K562 (cell line): ENCODE measurements at regions not wholly inside any gene's neighbourhood (a gene's known extent, or its start where the extent isn't known, plus 50 kb on each side); places are given as distances from the start of the nearest gene placed in this dataset.

Experiments
- EWSR1 ChIP-seq: fragments of 450-650 bp; IDR thresholded peaks from 2 replicates; pipeline ENCODE4 v1.6.1; 2018; ENCODE audit warnings: borderline replicate concordance, mild to moderate bottlenecking, low read depth, moderate library complexity; ENCODE audit not compliant: partially characterized antibody
- HLTF ChIP-seq: fragments of 450-650 bp; IDR thresholded peaks from 2 replicates; pipeline ENCODE4 v1.6.1; 2016
- SMAD3 ChIP-seq: fragments of 450-650 bp; formaldehyde crosslinking; conservative IDR thresholded peaks from 2 replicates; pipeline ENCODE4 v1.4.0; 2020; ENCODE audit warnings: mild to moderate bottlenecking
- TAF1 ChIP-seq: IDR thresholded peaks from 2 replicates; pipeline ENCODE4 v1.6.1; 2011; ENCODE audit warnings: mild to moderate bottlenecking, low read length, moderate library complexity; ENCODE audit not compliant: insufficient read depth, control insufficient read depth, severe bottlenecking; ENCODE audit errors: extremely low read depth
- TFAP4 ChIP-seq: sonication (generic); formaldehyde crosslinking; IDR thresholded peaks from 2 replicates; pipeline ENCODE4 v1.8.0; 2022; ENCODE audit warnings: missing genetic modification reagents, mild to moderate bottlenecking, moderate library complexity, borderline replicate concordance
- TGIF2 ChIP-seq: sonication (generic); formaldehyde crosslinking; IDR thresholded peaks from 2 replicates; pipeline ENCODE4 v1.8.1; 2022; ENCODE audit warnings: mild to moderate bottlenecking, missing genetic modification reagents, moderate library complexity
- ZBTB8A ChIP-seq: fragments of 450-650 bp; IDR thresholded peaks from 2 replicates; pipeline ENCODE4 v1.6.1; 2018; ENCODE audit warnings: mild to moderate bottlenecking, moderate library complexity; ENCODE audit not compliant: partially characterized antibody
- TF ChIP-seq, protein P1 (sequence below), 2 experiments: fragments of 250-450 bp in 1 of 2; fragments of 450-650 bp in 1 of 2; sonication (Bioruptor Pico) in 1 of 2; IDR thresholded peaks; 2 replicates each; pipeline versions ENCODE4 v1.6.1 to v1.8.0; 2016 to 2021; ENCODE audit warnings: mild to moderate bottlenecking in 2 of 2, moderate library complexity in 2 of 2, missing compliant biosample characterization in 1 of 2, missing genetic modification characterization in 1 of 2
- TF ChIP-seq, protein P2 (sequence below): sonication (generic); IDR thresholded peaks from 2 replicates; pipeline ENCODE4 v1.6.1; 2016
- TF ChIP-seq, protein P3 (sequence below), 2 experiments: fragments of 450-650 bp; formaldehyde crosslinking in 1 of 2; IDR thresholded peaks; 2 replicates each; pipeline versions ENCODE4 v1.4.0 to v1.6.1; 2014 to 2020; ENCODE audit warnings: mild to moderate bottlenecking in 2 of 2, borderline replicate concordance in 1 of 2, low read depth in 1 of 2
- TF ChIP-seq, protein P4 (sequence below): fragments of 250-450 bp; sonication (Bioruptor Pico); IDR thresholded peaks from 2 replicates; pipeline ENCODE4 v1.5.0; 2020; ENCODE audit warnings: mild to moderate bottlenecking
- TF ChIP-seq, protein P5 (sequence below): fragments of 250-450 bp; sonication (Bioruptor Pico); IDR thresholded peaks from 2 replicates; pipeline ENCODE4 v1.4.0; 2020; ENCODE audit warnings: mild to moderate bottlenecking, moderate library complexity, borderline replicate concordance

DNA sequence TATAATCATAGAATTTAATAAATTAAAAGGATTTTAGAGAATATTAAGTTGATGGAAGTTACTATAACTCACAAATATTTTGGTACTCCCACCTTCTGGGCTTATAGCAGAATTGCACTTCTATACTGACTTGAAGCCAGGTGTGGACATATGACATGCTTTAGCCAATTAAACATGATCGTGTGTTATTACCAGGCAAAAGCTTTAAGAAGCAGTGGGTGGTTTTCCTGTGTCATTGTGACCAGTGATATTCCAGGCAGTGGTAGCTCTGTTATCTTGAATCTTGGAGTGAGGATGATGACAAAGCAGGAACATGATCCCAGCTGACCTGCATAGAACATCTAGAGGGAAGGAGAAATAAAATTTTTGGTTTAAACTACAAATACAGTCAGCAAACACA, 370.9 kb upstream of the ZEB2 start (continued):
- TF ChIP-seq, protein P1, sequence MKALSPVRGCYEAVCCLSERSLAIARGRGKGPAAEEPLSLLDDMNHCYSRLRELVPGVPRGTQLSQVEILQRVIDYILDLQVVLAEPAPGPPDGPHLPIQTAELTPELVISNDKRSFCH (CRISPR knock-in tag; IDR thresholded peaks at IDR 0.05), result no peak
- TF ChIP-seq, protein P1 (tag; IDR thresholded peaks at IDR 0.05), result no peak
- TF ChIP-seq, protein P2, sequence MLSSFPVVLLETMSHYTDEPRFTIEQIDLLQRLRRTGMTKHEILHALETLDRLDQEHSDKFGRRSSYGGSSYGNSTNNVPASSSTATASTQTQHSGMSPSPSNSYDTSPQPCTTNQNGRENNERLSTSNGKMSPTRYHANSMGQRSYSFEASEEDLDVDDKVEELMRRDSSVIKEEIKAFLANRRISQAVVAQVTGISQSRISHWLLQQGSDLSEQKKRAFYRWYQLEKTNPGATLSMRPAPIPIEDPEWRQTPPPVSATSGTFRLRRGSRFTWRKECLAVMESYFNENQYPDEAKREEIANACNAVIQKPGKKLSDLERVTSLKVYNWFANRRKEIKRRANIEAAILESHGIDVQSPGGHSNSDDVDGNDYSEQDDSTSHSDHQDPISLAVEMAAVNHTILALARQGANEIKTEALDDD, result no peak
- TF ChIP-seq SMAD3, result no peak
- no peak for TF ChIP-seq EWSR1
- TF ChIP-seq, protein P3, sequence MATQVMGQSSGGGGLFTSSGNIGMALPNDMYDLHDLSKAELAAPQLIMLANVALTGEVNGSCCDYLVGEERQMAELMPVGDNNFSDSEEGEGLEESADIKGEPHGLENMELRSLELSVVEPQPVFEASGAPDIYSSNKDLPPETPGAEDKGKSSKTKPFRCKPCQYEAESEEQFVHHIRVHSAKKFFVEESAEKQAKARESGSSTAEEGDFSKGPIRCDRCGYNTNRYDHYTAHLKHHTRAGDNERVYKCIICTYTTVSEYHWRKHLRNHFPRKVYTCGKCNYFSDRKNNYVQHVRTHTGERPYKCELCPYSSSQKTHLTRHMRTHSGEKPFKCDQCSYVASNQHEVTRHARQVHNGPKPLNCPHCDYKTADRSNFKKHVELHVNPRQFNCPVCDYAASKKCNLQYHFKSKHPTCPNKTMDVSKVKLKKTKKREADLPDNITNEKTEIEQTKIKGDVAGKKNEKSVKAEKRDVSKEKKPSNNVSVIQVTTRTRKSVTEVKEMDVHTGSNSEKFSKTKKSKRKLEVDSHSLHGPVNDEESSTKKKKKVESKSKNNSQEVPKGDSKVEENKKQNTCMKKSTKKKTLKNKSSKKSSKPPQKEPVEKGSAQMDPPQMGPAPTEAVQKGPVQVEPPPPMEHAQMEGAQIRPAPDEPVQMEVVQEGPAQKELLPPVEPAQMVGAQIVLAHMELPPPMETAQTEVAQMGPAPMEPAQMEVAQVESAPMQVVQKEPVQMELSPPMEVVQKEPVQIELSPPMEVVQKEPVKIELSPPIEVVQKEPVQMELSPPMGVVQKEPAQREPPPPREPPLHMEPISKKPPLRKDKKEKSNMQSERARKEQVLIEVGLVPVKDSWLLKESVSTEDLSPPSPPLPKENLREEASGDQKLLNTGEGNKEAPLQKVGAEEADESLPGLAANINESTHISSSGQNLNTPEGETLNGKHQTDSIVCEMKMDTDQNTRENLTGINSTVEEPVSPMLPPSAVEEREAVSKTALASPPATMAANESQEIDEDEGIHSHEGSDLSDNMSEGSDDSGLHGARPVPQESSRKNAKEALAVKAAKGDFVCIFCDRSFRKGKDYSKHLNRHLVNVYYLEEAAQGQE (IDR thresholded peaks at IDR 0.05; ENCODE audit: borderline replicate concordance), result peak; percentile 32; the same call in 1 of the 2 replicates
- TF ChIP-seq, protein P3 (CRISPR knock-in tag; IDR thresholded peaks at IDR 0.05; ENCODE audit: low read depth), result no peak
- no peak for TF ChIP-seq TFAP4
- TF ChIP-seq, protein P4, sequence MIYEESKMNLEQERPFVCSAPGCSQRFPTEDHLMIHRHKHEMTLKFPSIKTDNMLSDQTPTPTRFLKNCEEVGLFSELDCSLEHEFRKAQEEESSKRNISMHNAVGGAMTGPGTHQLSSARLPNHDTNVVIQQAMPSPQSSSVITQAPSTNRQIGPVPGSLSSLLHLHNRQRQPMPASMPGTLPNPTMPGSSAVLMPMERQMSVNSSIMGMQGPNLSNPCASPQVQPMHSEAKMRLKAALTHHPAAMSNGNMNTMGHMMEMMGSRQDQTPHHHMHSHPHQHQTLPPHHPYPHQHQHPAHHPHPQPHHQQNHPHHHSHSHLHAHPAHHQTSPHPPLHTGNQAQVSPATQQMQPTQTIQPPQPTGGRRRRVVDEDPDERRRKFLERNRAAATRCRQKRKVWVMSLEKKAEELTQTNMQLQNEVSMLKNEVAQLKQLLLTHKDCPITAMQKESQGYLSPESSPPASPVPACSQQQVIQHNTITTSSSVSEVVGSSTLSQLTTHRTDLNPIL, result no peak
- no peak for TF ChIP-seq HLTF
- TF ChIP-seq ZBTB8A, result no peak
- no peak for TF ChIP-seq TGIF2
- no peak for TF ChIP-seq TAF1
- TF ChIP-seq, protein P5, sequence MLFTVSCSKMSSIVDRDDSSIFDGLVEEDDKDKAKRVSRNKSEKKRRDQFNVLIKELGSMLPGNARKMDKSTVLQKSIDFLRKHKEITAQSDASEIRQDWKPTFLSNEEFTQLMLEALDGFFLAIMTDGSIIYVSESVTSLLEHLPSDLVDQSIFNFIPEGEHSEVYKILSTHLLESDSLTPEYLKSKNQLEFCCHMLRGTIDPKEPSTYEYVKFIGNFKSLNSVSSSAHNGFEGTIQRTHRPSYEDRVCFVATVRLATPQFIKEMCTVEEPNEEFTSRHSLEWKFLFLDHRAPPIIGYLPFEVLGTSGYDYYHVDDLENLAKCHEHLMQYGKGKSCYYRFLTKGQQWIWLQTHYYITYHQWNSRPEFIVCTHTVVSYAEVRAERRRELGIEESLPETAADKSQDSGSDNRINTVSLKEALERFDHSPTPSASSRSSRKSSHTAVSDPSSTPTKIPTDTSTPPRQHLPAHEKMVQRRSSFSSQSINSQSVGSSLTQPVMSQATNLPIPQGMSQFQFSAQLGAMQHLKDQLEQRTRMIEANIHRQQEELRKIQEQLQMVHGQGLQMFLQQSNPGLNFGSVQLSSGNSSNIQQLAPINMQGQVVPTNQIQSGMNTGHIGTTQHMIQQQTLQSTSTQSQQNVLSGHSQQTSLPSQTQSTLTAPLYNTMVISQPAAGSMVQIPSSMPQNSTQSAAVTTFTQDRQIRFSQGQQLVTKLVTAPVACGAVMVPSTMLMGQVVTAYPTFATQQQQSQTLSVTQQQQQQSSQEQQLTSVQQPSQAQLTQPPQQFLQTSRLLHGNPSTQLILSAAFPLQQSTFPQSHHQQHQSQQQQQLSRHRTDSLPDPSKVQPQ, result no peak
